Dermis microvascular lymphatic vessel endothelial cell (primary cell): ENCODE measurements at regions not wholly inside any gene's neighbourhood (a gene's known extent, or its start where the extent isn't known, plus 50 kb on each side); places are given as distances from the start of the nearest gene placed in this dataset.
"Not testable (repeated sequence)": the region's sequence is repeated elsewhere in the genome, so short reads cannot be mapped to it uniquely, and the experiment has no call there.

Source experiments
- DNase-seq, 2 donors: peaks; one replicate each; pipeline versions ENCODE4 v3.0.0 to v3.0.0-alpha.2; 2010; ENCODE audit warnings: low read depth in 2 of 2

GRCh38 chr1:185681034-185681633 is 53.1 kb upstream of the HMCN1 start:
- peak; percentile 60 to 67 for DNase-seq

GRCh38 chr1:185680453-185680852 is 53.7 kb upstream of the HMCN1 start:
- DNase-seq, result no peak

- peak in 1 of 2 donors; percentile 25 for DNase-seq
These were observed 55.0 kb upstream of the HMCN1 start for GRCh38 chr1:185679220-185679619.

- no peak for DNase-seq
These were observed 57.2 kb upstream of the HMCN1 start for GRCh38 chr1:185676969-185677368.

- DNase-seq, result peak; percentile 85 to 94
These were observed 60.0 kb upstream of the HMCN1 start for GRCh38 chr1:185674201-185674600.

GRCh38 chr1:185672719-185673360 is 61.4 kb upstream of the HMCN1 start:
- DNase-seq, result no peak

GRCh38 chr1:185670187-185670627 is 64.0 kb upstream of the HMCN1 start:
- DNase-seq, result peak in 1 of 2 donors; percentile 66

- no peak for DNase-seq
These were observed 66.2 kb upstream of the HMCN1 start for GRCh38 chr1:185668013-185668412.

- no peak for DNase-seq
These were observed 67.6 kb upstream of the HMCN1 start for GRCh38 chr1:185666582-185666981.

- DNase-seq, result no peak
These were observed 70.4 kb upstream of the HMCN1 start for GRCh38 chr1:185663771-185664296.

GRCh38 chr1:185663332-185663731 is 70.9 kb upstream of the HMCN1 start:
- DNase-seq, result no peak

- DNase-seq, result no peak
These were observed 72.2 kb upstream of the HMCN1 start for GRCh38 chr1:185661971-185662370.

- no peak for DNase-seq
These were observed 77.5 kb upstream of the HMCN1 start for GRCh38 chr1:185656663-185657062.

GRCh38 chr1:185654952-185655314 is 79.3 kb upstream of the HMCN1 start:
- DNase-seq, result no peak

- DNase-seq, result no peak
These were observed 79.8 kb upstream of the HMCN1 start for GRCh38 chr1:185654199-185654951.

- DNase-seq, result no peak
These were observed 80.6 kb upstream of the HMCN1 start for GRCh38 chr1:185653615-185654014.

- DNase-seq, result peak in 1 of 2 donors; percentile 33
These were observed 81.8 kb upstream of the HMCN1 start for GRCh38 chr1:185652348-185652747.

GRCh38 chr1:185650602-185651230 is 83.5 kb upstream of the HMCN1 start:
- DNase-seq, result no peak

GRCh38 chr1:185648858-185649589 is 85.2 kb upstream of the HMCN1 start:
- DNase-seq, result no peak

GRCh38 chr1:185647597-185648267 is 86.5 kb upstream of the HMCN1 start:
- not testable (repeated sequence) for DNase-seq

GRCh38 chr1:185646202-185646683 is 87.9 kb upstream of the HMCN1 start:
- peak; percentile 92 to 98 for DNase-seq
